ENCODE measurements at regions not wholly inside any gene's neighbourhood (a gene's known extent, or its start where the extent isn't known, plus 50 kb on each side); places are given as distances from the start of the nearest gene placed in this dataset.
A peak's percentile ranks its signal among the peaks of the same experiment; 100 is the strongest.

DNA sequence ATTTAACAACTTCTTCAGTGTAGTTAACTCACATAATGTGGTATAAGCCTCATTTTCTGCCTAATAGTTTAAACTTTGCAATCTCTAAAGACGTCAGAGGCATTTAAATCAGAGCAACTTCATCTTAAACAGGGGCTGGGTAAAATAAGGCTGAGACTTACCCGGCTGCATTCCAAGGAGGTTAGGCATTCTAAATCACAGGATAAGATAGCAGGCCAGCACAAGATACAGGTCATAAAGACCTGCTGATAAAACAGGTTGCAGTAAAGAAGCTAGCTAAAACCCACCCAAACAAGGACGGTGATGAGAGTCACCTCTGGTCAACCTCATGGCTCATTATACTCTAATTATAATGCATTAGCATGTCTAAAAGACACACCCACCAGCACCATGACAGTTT is 115.6 kb upstream of the PKP2 start:
- Mint-ChIP-seq H3K4me3 (ENCODE audit: unreplicated experiment) (peak overlapping the region; percentile 48), H3K36me3 (ENCODE audit: insufficient read depth, unreplicated experiment) (peaks cover 5% of the 10 kb centered on the region), H3K9me3 (ENCODE audit: unreplicated experiment) (peaks cover 65% of the 10 kb centered on the region), H3K27ac (ENCODE audit: unreplicated experiment) (peak overlapping the region; percentile 53), H3K27me3 (ENCODE audit: insufficient read depth, unreplicated experiment) (no peaks in the 10 kb centered on the region), H3K4me1 (ENCODE audit: low read depth, unreplicated experiment) (peaks cover 17% of the 10 kb centered on the region)
- Histone ChIP-seq H3K27me3 (replicated peaks; ENCODE audit: control insufficient read depth, insufficient read depth, low read length) (no peaks in the 10 kb centered on the region), H3K4me3 (ENCODE audit: low read depth, low read length) (no peak overlapping the region), H3K4me1 (peaks cover 27% of the 10 kb centered on the region), H3K9me3 (peaks cover 44% of the 10 kb centered on the region), H3K36me3 (ENCODE audit: control insufficient read depth, insufficient read depth, low read length) (no peaks in the 10 kb centered on the region)
- DNase-seq = peak; percentile 73 to 85
- no peak for TF ChIP-seq CTCF (IDR thresholded peaks at IDR 0.05; ENCODE audit: insufficient read depth in 1 of 2, low read depth in 1 of 2, low read length in 1 of 2, severe bottlenecking in 1 of 2, unreplicated experiment in 1 of 2)
- ChIA-PET POLR2A (no interaction called here), CTCF (interaction anchor here (1.4 kb wide), 1 partner anchor 65 kb away, joined by 5 read pairs; no protein-coding TSS in a partner anchor)
- no TSS peak for BruUV-seq (replicated peaks)
- intact Hi-C loops (cut with micrococcal nuclease; ENCODE audit: unreplicated experiment) = loop anchor here (1.0 to 2.0 kb wide), 3 partner anchors 25 to 65 kb away; no protein-coding TSS in a partner anchor

GRCh38 chr12:33006106-33006505 is 109.5 kb upstream of the PKP2 start:
- Histone ChIP-seq H3K4me3 (ENCODE audit: low read depth, low read length) (no peak overlapping the region), H3K36me3 (ENCODE audit: control insufficient read depth, insufficient read depth, low read length) (no peaks in the 10 kb centered on the region), H3K4me1 (peaks cover 5% of the 10 kb centered on the region), H3K9me3 (peaks cover 21% of the 10 kb centered on the region; the same call in 1 of the 2 replicates), H3K27me3 (replicated peaks; ENCODE audit: control insufficient read depth, insufficient read depth, low read length) (no peaks in the 10 kb centered on the region)
- Mint-ChIP-seq H3K27me3 (ENCODE audit: insufficient read depth, unreplicated experiment) (no peaks in the 10 kb centered on the region), H3K36me3 (ENCODE audit: insufficient read depth, unreplicated experiment) (no peaks in the 10 kb centered on the region), H3K4me1 (ENCODE audit: low read depth, unreplicated experiment) (peaks cover 6% of the 10 kb centered on the region), H3K27ac (ENCODE audit: unreplicated experiment) (peak overlapping the region; percentile 14), H3K4me3 (ENCODE audit: unreplicated experiment) (no peak overlapping the region), H3K9me3 (ENCODE audit: unreplicated experiment) (peaks cover 51% of the 10 kb centered on the region)
- DNase-seq = no peak
- intact Hi-C loops (cut with micrococcal nuclease; ENCODE audit: unreplicated experiment) = no loop called here
- no TSS peak for BruUV-seq (replicated peaks)
- POLR2A ChIA-PET = no interaction called here
- no peak for TF ChIP-seq CTCF (IDR thresholded peaks at IDR 0.05; ENCODE audit: insufficient read depth in 1 of 2, low read depth in 1 of 2, low read length in 1 of 2, severe bottlenecking in 1 of 2, unreplicated experiment in 1 of 2)
- CTCF ChIA-PET = no interaction called here

GRCh38 chr12:33000016-33000415 is 103.4 kb upstream of the PKP2 start:
- Histone ChIP-seq H3K4me3 (ENCODE audit: low read depth, low read length) (no peak overlapping the region), H3K36me3 (ENCODE audit: control insufficient read depth, insufficient read depth, low read length) (no peaks in the 10 kb centered on the region), H3K4me1 (no peaks in the 10 kb centered on the region), H3K9me3 (peaks cover 3% of the 10 kb centered on the region; the same call in 1 of the 2 replicates), H3K27me3 (replicated peaks; ENCODE audit: control insufficient read depth, insufficient read depth, low read length) (no peaks in the 10 kb centered on the region)
- Mint-ChIP-seq H3K27ac (ENCODE audit: unreplicated experiment) (no peak overlapping the region), H3K9me3 (ENCODE audit: unreplicated experiment) (peaks cover 9% of the 10 kb centered on the region), H3K27me3 (ENCODE audit: insufficient read depth, unreplicated experiment) (no peaks in the 10 kb centered on the region), H3K4me1 (ENCODE audit: low read depth, unreplicated experiment) (peaks cover 10% of the 10 kb centered on the region), H3K4me3 (ENCODE audit: unreplicated experiment) (no peak overlapping the region), H3K36me3 (ENCODE audit: insufficient read depth, unreplicated experiment) (no peaks in the 10 kb centered on the region)
- ChIA-PET CTCF (no interaction called here), POLR2A (no interaction called here)
- no peak for TF ChIP-seq CTCF (IDR thresholded peaks at IDR 0.05; ENCODE audit: insufficient read depth in 1 of 2, low read depth in 1 of 2, low read length in 1 of 2, severe bottlenecking in 1 of 2, unreplicated experiment in 1 of 2)
- BruUV-seq (replicated peaks) = no TSS peak
- DNase-seq = no peak
- intact Hi-C loops (cut with micrococcal nuclease; ENCODE audit: unreplicated experiment) = no loop called here
